H1 (cell line): ENCODE measurements at regions not wholly inside any gene's neighbourhood (a gene's known extent, or its start where the extent isn't known, plus 50 kb on each side); places are given as distances from the start of the nearest gene placed in this dataset.

Source experiments
- BCL11A ChIP-seq, 2 experiments: IDR thresholded peaks; one replicate each; pipeline ENCODE4 v1.6.1; 2011; ENCODE audit warnings: low read depth in 2 of 2, low read length in 2 of 2, mild to moderate bottlenecking in 2 of 2
- CEBPB ChIP-seq: IDR thresholded peaks from 2 replicates; pipeline ENCODE4 v1.6.1; 2012; ENCODE audit warnings: low read depth, low read length
- CHD1 ChIP-seq: IDR thresholded peaks from 2 replicates; pipeline ENCODE4 v1.6.1; 2012; ENCODE audit warnings: low read depth, low read length, improper control_type of control experiment
- CHD7 ChIP-seq: fragments of 300-600 bp; sonication (generic); IDR thresholded peaks from 2 replicates; pipeline ENCODE4 v1.7.1; 2012; ENCODE audit warnings: low read length, moderate library complexity, mild to moderate bottlenecking, inconsistent platforms; ENCODE audit not compliant: insufficient replicate concordance
- CTBP2 ChIP-seq: IDR thresholded peaks from 2 replicates; pipeline ENCODE4 v1.7.0; 2011; ENCODE audit warnings: borderline replicate concordance, mild to moderate bottlenecking, moderate library complexity, mixed read lengths, low read length; ENCODE audit not compliant: insufficient read depth, insufficient read length
- MAX ChIP-seq: IDR thresholded peaks from 2 replicates; pipeline ENCODE4 v1.6.1; 2012; ENCODE audit warnings: inconsistent platforms
- NRF1 ChIP-seq: IDR thresholded peaks from 2 replicates; pipeline ENCODE4 v1.6.1; 2011; ENCODE audit warnings: mild to moderate bottlenecking, low read depth, low read length, improper control_type of control experiment
- SAP30 ChIP-seq: fragments of 300-600 bp; sonication (generic); IDR thresholded peaks from 2 replicates; pipeline ENCODE4 v1.7.1; 2012; ENCODE audit warnings: low read length, moderate library complexity, mild to moderate bottlenecking, inconsistent platforms; ENCODE audit not compliant: insufficient read depth, insufficient replicate concordance
- SIX5 ChIP-seq: IDR thresholded peaks from 2 replicates; pipeline ENCODE4 v1.6.1; 2011; ENCODE audit warnings: mild to moderate bottlenecking, low read depth, low read length
- TCF12 ChIP-seq: IDR thresholded peaks from 2 replicates; pipeline ENCODE4 v1.6.1; 2011; ENCODE audit warnings: low read depth, mild to moderate bottlenecking, low read length
- ZNF274 ChIP-seq: IDR thresholded peaks from 2 replicates; pipeline ENCODE4 v1.7.0; 2012; ENCODE audit warnings: low read length, borderline replicate concordance; ENCODE audit errors: extremely low read depth

- TF ChIP-seq CHD7 (peak; percentile 73), MAX (no peak), BCL11A (IDR thresholded peaks at IDR 0.05; ENCODE audit: low read depth in 2 of 2, low read length in 2 of 2) (peak in 1 of 2 experiments; percentile 84), CHD1 (no peak), NRF1 (no peak), TCF12 (peak; percentile 86; the same call in 1 of the 2 replicates), ZNF274 (no peak), CTBP2 (peak; percentile 35), CEBPB (no peak), SIX5 (no peak), SAP30 (no peak)
These were observed 428.1 kb downstream of the SOX2 start (continued) for GRCh38 chr3:182139627-182140357.
